Adipose tissue (tissue), 3 donors: ENCODE measurements at regions not wholly inside any gene's neighbourhood (a gene's known extent, or its start where the extent isn't known, plus 50 kb on each side); places are given as distances from the start of the nearest gene placed in this dataset.
"Not testable (repeated sequence)": the region's sequence is repeated elsewhere in the genome, so short reads cannot be mapped to it uniquely, and the experiment has no call there.

Experiments
- H3K27ac ChIP-seq: one replicate; pipeline ENCODE4 v1.5.1; 2013; ENCODE audit warnings: low read depth, low read length
- WGBS, 3 donors: extraction: QIAGEN DNeasy Blood & Tissue Kit; methylation state at CpG; one replicate each; pipeline ENCODE4 v1.1.7; 2013; 5-methylcytosine and 5-hydroxymethylcytosine counted together
- donor health status: healthy with polysubstance abuse.
- donor health status: Bipolar disorder and iron deficiency.
- donor health status: healthy.

DNA sequence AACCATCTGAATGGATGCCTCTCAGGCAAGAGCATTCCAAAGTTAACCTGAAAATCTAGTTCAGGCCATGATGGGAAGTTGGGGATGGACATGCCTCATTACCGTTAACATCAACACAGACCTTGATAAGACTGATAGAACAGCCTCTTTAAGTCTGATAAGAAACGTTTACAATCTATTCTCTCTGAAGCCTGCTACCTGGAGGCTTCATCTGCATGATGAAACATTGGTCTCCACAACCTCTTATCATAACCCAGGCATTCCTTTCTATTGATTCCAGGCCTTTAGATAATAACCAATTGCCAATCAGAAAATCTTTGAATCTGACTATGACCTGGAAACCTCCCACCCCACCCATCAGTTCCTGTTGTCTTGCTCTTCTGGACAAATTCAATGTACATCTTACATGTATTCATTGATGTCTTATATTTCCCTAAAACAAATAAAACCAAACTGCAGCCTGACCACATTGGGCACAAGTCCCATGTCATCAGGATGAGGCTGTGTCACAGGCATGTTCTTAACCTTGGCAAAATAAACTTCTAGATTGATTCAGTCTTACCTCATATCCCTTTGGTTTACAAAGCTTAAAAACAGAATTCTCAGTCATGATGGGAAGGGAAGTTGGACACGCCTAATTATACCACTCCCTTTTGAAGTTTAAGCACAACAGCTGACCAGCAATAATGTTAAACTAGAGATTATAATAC, 843.8 kb upstream of the SPRY2 start:
- WGBS, 3 donors, result 57 to 74% (median 69%) methylated on average over 3 of the region's 3 CpGs
- H3K27ac ChIP-seq, result no peak overlapping the region

GRCh38 chr13:81172603-81173002, 831.7 kb upstream of the SPRY2 start:
- WGBS, 3 donors, result 70 to 89% (median 86%) methylated on average over 3 of the region's 3 CpGs
- no peak overlapping the region for H3K27ac ChIP-seq

DNA sequence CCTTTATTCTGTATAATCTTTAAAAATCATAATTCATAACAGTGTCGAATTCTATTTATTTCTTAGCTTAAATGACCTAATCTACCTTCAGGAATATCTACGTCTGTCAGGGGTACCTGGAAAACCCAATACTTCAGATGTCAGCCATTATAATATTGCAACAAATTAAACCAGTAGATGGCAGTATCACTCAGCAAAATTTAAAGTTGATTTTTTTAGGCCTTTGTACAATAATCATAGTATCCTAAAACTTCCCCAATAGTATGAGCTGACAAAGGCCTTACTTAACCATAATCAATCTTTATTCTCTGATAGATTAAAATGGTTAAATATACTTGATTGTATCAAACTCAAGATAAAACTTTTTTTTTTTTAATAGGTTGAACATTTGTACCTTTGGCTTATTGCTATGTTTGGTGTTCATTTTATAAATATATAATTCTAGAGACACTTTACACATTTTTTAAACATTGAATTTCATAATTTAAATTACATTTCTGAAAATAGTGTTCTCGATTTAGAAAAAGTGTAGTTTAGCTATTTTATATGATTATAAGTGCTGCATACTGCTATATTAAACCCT, 830.2 kb upstream of the SPRY2 start:
- WGBS, 3 donors, result 21 to 25% (median 23%) methylated on average over 3 of the region's 3 CpGs
- no peak overlapping the region for H3K27ac ChIP-seq

DNA sequence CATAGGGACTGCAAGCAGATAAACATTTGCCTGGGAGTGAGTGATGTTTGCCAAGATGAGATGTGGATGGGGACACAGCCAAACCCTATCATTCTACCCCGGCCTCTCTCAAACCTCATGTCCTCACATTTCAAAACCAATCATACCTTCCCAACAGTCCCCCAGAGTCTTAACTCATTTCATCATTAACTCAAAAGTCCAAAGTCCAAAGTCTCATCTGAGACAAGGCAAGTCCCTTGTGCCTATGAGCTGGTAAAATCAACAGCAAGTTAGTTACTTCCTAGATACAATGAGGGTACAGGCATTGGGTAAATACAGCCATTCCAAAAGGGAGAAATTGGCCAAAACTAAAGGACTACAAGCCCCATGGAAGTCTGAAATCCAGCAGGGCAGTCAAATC, 822.9 kb upstream of the SPRY2 start:
- 54 to 77% (median 67%) methylated on average over 1 of the region's 1 CpG for WGBS, 3 donors
- not testable (repeated sequence) for H3K27ac ChIP-seq

GRCh38 chr13:81153478-81153877, 812.6 kb upstream of the SPRY2 start:
- 95 to 96% (median 96%) methylated on average over 2 of the region's 2 CpGs for WGBS, 3 donors
- H3K27ac ChIP-seq, result no peak overlapping the region

DNA sequence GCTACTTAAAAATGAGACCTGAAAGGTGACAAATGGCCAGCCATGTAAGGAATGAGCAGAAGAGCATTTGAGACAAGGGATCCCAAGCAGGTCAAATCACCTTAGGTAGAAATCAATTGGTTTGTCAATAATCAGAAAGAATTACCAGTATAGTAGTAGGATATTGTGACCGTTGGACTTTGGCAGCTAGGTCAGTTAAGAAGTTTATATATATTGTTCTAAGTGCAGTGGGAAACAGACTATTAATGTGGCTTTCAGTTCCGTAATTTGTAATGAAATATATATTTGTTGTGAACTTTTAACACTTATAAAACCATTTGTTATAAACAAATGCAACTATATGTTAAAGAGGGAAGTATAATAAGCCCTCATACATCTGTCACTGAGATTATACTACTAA, 807.9 kb upstream of the SPRY2 start:
- WGBS, 3 donors, result 66 to 72% (median 68%) methylated on average over 2 of the region's 2 CpGs
- no peak overlapping the region for H3K27ac ChIP-seq

GRCh38 chr13:81146576-81146975, 805.6 kb upstream of the SPRY2 start:
- not testable (repeated sequence) for H3K27ac ChIP-seq
- WGBS, 3 donors, result 88 to 94% (median 92%) methylated on average over 12 of the region's 12 CpGs

- H3K27ac ChIP-seq, result no peak overlapping the region
- WGBS, 3 donors, result 71 to 81% (median 79%) methylated on average over 5 of the region's 5 CpGs
These were observed 801.5 kb upstream of the SPRY2 start for GRCh38 chr13:81142306-81142999.

DNA sequence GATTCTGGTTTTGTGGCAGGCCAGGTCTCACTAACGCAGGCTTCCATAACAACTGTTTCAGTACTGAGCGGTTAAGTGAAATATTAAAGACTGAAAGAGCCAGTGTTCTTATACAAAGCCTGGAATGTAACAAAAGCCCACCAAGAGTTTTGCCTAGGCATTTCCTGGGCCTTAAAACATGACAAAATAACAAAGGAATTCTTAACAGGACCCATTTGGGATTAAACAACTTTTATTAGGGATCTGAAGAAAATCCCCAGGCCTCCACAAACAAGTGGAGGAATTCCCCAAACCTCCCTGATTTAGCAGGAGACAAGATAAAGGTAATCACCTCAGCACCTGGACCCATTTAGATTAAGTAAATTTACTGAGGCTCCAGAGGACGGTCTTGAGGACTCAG, 799.7 kb upstream of the SPRY2 start:
- H3K27ac ChIP-seq, result no peak overlapping the region
- 74 to 83% (median 82%) methylated on average over 3 of the region's 3 CpGs for WGBS, 3 donors

DNA sequence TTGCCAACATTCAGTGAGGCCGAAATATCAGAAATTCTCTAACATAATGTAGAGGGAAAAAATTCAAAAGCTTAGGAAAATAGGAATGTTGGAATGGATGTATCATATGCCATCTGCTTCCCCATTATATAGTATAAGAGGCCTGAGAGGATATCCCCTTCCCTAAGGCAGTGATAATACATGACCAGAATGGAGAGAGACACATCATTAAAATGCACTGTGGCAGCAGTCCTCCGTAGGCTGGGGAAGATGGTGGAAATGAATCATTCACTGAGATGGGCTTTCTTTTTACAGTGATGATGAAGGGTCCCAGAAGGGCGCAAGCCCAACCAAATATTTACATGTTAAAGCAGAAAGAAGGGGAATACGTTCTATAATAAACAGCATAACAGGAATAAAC, 799.1 kb upstream of the SPRY2 start:
- H3K27ac ChIP-seq, result no peak overlapping the region
- 71 to 73% (median 73%) methylated on average over 4 of the region's 4 CpGs for WGBS, 3 donors

GRCh38 chr13:81138353-81138980, 797.5 kb upstream of the SPRY2 start:
- H3K27ac ChIP-seq, result no peak overlapping the region
- 81 to 84% (median 82%) methylated on average over 8 of the region's 8 CpGs for WGBS, 3 donors

- no peak overlapping the region for H3K27ac ChIP-seq
- WGBS, 3 donors, result 88 to 97% (median 96%) methylated on average over 1 of the region's 1 CpG
These were observed 792.1 kb upstream of the SPRY2 start for GRCh38 chr13:81133066-81133465.

DNA sequence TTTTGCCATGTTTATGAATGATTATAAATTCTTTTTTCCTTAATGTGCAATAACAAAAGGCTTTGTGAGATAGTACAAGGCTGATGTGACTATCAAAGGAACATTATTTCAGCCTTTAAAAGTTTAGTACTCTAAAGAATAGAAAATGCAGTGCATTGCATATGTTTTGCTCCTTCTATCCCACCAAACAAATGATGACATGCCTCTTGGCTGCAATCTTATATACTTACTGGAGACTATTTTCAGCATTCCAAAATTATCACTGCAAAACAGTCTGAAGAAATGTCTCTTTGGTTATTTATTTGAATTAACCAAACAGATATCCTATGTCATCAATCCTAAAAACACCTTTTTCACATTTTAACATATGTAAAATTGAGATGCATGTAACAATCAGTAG, 776.5 kb upstream of the SPRY2 start:
- no peak overlapping the region for H3K27ac ChIP-seq

GRCh38 chr13:81116461-81117282, 775.7 kb upstream of the SPRY2 start:
- no peak overlapping the region for H3K27ac ChIP-seq
- 73 to 77% (median 76%) methylated on average over 5 of the region's 5 CpGs for WGBS, 3 donors

- WGBS, 3 donors, result 83 to 97% (median 93%) methylated on average over 1 of the region's 1 CpG
- no peak overlapping the region for H3K27ac ChIP-seq
These were observed 768.1 kb upstream of the SPRY2 start for GRCh38 chr13:81109026-81109425.

- 28 to 63% (median 59%) methylated on average over 7 of the region's 7 CpGs for WGBS, 3 donors
- H3K27ac ChIP-seq, result no peak overlapping the region
These were observed 765.4 kb upstream of the SPRY2 start for GRCh38 chr13:81106348-81106747.

- H3K27ac ChIP-seq, result no peak overlapping the region
- 57 to 88% (median 62%) methylated on average over 1 of the region's 1 CpG for WGBS, 3 donors
These were observed 763.2 kb upstream of the SPRY2 start for GRCh38 chr13:81104035-81104715.

DNA sequence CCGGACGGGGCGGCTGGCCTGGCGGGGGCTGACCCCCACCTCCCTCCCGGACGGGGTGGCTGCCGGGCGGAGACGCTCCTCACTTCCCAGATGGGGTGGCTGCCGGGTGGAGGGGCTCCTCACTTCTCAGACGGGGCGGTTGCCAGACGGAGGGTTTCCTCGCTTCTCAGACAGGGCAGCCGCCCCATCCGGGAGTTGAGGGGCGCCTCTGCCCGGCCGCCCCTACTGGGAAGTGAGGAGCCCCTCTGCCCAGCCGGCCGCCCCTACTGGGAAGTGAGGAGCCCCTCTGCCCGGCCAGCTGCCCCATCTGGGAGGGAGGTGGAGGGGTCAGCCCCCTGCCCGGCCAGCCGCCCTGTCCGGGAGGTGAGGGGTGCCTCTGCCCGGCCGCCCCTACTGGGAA, 761.1 kb upstream of the SPRY2 start:
- WGBS, 3 donors, result 91 to 97% (median 93%) methylated on average over 20 to 25 of the region's 27 CpGs
- H3K27ac ChIP-seq, result not testable (repeated sequence)
